Stimulated activated effector memory CD8-positive, alpha-beta T cell treated with anti-CD3 and anti-CD28 coated beads, Interleukin-12 subunit alpha, Interleukin-12 subunit beta, amount 100 ng/mL, for 72 hours (primary cell): ENCODE measurements at regions not wholly inside any gene's neighbourhood (a gene's known extent, or its start where the extent isn't known, plus 50 kb on each side); places are given as distances from the start of the nearest gene placed in this dataset.

Source experiments
- ATAC-seq: fragments of 150-1000 bp; cut with Tn5 transposase; 2 replicates; pipeline ENCODE4 v1.10.0; 2021
- DNase-seq, 2 donors: peaks; one replicate each; pipeline ENCODE4 v3.0.0; 2021 to 2022; ENCODE audit warnings: low spot score in 2 of 2
- H3K27ac Mint-ChIP-seq: one replicate; pipeline ENCODE4 v1.8.0; 2022; ENCODE audit warnings: mild to moderate bottlenecking, mixed read lengths
- H3K36me3 Mint-ChIP-seq: one replicate; pipeline ENCODE4 v1.8.0; 2022; ENCODE audit warnings: mild to moderate bottlenecking, mixed read lengths
- H3K4me1 Mint-ChIP-seq: one replicate; pipeline ENCODE4 v1.8.0; 2022; ENCODE audit warnings: mixed read lengths
- H3K4me3 Mint-ChIP-seq: one replicate; pipeline ENCODE4 v1.8.0; 2022; ENCODE audit warnings: mild to moderate bottlenecking, mixed read lengths
- H3K9me3 Mint-ChIP-seq: one replicate; pipeline ENCODE4 v1.8.0; 2022; ENCODE audit warnings: mixed read lengths

DNA sequence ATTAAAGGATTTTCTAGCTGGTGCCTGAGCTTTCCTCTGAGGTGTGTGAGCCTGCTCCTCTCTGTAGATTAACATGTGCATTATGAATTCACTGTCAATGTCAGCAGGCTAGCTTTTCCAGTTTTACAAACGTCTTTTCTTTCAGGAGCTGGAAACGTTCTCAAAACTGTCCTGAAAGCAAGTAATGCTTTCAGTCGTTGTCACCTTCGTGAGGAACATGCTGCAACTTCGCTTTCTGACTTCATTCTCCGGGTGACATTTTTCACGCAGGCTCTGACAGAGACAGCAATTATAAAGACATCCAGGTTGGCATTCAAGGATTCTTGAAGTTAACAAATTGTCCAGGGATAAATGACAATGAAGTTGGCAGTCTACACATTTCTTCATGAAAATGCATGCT lies 671.5 kb downstream of the DHX35 start:
- ATAC-seq (no peak), DNase-seq (no peak)
- peaks cover 2% of the 10 kb centered on the region for H3K9me3 Mint-ChIP-seq
- no peaks in the 10 kb centered on the region for H3K4me1 Mint-ChIP-seq
- no peak overlapping the region for H3K27ac Mint-ChIP-seq
- H3K36me3 Mint-ChIP-seq: no peaks in the 10 kb centered on the region
- no peak overlapping the region for H3K4me3 Mint-ChIP-seq

DNA sequence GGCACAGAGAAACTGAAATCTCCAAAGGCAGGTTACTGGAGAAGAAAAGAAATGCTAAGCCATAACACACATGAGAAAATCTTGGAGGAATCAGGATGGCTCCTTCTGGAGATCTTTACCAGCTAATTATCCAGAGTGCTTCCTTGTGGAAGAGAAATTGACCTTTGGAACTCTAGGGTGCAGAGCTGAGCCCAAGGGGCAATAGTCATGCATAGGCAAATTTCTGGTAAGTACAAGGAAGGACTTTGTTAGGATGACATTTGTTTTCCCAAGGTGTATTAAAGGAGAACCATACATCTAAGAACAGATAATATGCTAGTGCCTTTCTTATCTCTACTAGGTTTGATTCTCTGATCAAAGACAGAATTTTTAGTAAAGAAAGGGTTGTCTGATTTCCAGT lies 670.6 kb downstream of the DHX35 start:
- Mint-ChIP-seq H3K4me3 (no peak overlapping the region), H3K4me1 (no peaks in the 10 kb centered on the region), H3K27ac (no peak overlapping the region), H3K36me3 (no peaks in the 10 kb centered on the region), H3K9me3 (peaks cover 2% of the 10 kb centered on the region)
- no peak for ATAC-seq
- no peak for DNase-seq

DNA sequence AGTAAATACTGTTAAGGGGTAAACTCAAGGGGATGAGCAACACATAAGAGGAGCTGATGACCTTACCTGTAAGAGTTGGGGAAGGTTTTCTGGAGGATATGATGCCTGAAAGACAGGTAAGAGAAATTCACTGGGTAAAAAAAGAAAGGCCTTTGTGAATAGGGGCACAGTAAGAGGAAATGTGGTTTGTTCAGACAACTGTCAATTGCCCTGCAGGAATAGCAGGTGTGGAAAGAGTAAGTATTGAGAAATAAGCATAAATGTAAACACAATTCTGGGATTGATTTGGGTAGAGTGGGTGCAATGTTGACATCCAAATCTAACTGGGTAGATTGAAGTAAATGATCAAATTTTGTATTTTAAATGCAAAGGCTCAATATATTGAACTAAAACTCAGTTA lies 670.0 kb downstream of the DHX35 start:
- Mint-ChIP-seq H3K9me3 (peaks cover 2% of the 10 kb centered on the region), H3K36me3 (no peaks in the 10 kb centered on the region), H3K4me1 (no peaks in the 10 kb centered on the region), H3K27ac (no peak overlapping the region), H3K4me3 (no peak overlapping the region)
- ATAC-seq: no peak
- no peak for DNase-seq

DNA sequence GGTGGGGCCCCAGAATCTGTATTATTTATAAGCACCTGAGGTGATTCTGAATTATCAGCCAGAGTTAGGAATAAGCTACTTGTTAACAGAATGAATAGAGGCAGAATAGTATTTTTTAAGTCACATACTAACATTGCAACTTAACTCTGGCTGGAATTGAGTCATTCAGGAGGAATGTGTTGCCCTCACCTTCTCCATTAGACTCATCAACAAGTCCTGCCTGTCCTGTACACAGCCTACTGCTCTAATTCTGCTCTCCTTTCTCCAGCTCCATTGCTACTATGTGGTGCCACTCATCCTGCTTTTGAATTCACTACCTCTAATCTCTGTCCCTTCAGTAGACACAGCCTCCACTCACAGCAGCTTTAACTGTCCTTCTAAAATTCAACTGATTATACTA lies 669.4 kb downstream of the DHX35 start:
- no peaks in the 10 kb centered on the region for H3K4me1 Mint-ChIP-seq
- ATAC-seq (no peak), DNase-seq (no peak)
- no peaks in the 10 kb centered on the region for H3K36me3 Mint-ChIP-seq
- H3K4me3 Mint-ChIP-seq: no peak overlapping the region
- no peak overlapping the region for H3K27ac Mint-ChIP-seq
- peaks cover 2% of the 10 kb centered on the region for H3K9me3 Mint-ChIP-seq

DNA sequence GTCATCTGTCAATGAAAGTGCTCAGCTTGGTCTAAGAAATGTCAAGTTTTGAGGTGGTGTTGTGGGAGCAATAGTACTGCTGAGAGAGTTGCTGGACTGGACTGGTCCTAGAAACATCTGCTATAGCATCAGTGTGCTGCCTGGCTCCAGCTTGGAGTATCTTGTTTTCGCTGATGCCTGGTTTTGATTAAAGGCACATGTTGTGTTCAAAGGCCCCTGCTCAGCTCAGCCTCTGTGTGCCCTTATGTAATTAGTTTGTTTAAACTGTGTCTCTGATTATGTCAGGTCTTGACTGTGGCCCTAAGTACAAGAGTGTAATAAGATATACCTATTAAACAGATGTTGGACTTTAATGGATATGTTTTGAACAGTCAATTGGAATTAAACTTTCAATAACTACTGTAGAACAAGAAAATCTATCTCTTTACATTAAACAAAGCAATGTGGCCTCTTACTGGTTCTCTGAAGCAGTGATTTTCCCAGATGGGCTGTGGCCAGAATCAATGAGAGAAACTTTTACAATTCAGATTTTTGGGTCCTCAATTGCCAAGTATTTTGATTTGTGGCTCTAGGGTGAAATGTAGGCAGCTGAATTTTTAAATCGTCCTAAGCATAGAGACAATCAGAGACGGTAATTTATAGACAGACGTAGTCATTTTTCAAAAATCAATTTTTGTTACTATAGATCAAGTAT lies 668.2 kb downstream of the DHX35 start:
- Mint-ChIP-seq H3K4me1 (no peaks in the 10 kb centered on the region), H3K27ac (no peak overlapping the region), H3K36me3 (no peaks in the 10 kb centered on the region), H3K4me3 (no peak overlapping the region), H3K9me3 (peaks cover 2% of the 10 kb centered on the region)
- no peak for DNase-seq
- ATAC-seq: no peak

DNA sequence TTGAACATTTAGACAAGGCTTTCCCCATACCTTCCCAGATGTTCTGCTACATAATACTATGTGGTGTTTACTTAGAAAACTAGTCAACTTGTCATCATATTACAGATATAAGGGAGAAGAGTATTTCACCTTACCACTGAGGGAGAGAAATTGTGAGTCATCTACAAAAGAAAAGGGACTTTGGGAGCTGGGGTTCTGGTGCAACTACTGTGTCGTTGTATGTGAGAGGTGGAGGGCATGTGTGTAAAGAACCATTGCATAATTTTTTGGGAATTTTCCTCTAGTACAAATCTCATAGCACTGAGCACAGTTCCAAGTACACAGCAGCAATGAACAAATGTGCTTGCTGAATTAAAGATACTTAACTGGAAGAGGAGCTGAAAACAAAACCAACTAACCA lies 665.6 kb downstream of the DHX35 start:
- Mint-ChIP-seq H3K9me3 (no peaks in the 10 kb centered on the region), H3K27ac (no peak overlapping the region), H3K36me3 (no peaks in the 10 kb centered on the region), H3K4me3 (no peak overlapping the region), H3K4me1 (no peaks in the 10 kb centered on the region)
- ATAC-seq (no peak), DNase-seq (no peak)

DNA sequence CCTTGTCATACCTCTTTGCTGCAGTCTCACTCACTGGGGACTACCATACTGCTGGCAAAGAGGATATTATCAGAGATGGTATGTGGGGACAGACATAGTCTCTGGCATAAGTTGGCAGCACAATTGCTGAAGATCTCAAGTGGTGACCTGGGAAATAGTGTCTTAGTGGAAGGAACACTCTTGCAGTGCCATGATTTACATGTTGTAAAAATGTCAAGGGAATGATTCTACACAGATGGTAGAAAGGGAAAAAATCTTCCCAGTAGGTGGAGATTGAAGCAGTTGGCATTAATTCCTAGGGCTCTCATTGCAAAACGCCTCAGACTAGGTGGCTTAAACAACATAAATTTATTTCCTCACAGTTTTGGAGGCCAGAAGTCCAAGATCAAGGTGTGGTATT lies 662.2 kb downstream of the DHX35 start:
- Mint-ChIP-seq H3K9me3 (no peaks in the 10 kb centered on the region), H3K27ac (no peak overlapping the region), H3K4me3 (no peak overlapping the region), H3K36me3 (no peaks in the 10 kb centered on the region), H3K4me1 (no peaks in the 10 kb centered on the region)
- DNase-seq (no peak), ATAC-seq (no peak)

DNA sequence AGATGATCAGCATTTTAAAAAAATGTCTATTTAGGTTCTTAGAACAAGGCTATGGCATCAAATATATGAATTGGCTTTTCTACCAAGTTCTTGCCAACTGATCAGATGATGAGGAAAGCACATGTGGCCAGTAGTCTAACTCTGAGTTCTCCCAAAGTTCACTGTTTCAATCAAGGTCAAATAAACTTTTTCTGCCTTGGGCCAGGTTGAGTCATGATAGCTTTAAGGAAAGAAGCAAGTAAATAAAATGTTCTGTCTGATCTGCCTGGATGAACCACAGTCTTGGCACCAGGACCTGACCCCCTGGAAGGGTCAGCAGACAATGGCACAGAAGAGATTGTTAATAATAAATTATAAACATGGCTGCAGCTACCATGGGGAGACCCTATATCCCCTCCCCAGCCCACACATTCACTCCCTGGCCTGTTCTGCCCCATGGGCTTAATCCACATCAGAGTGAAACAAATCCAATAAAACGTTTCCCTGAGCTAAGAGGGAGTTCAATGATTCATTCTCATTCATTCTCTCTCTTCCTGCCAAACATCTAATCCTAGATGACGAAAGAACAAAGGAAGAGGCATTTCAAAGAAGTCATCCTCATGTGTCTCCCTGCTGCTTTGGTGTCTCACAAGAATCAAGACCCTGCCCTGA lies 661.6 kb downstream of the DHX35 start:
- Mint-ChIP-seq H3K9me3 (no peaks in the 10 kb centered on the region), H3K36me3 (no peaks in the 10 kb centered on the region), H3K4me1 (no peaks in the 10 kb centered on the region), H3K27ac (no peak overlapping the region), H3K4me3 (no peak overlapping the region)
- ATAC-seq: no peak
- DNase-seq: no peak

DNA sequence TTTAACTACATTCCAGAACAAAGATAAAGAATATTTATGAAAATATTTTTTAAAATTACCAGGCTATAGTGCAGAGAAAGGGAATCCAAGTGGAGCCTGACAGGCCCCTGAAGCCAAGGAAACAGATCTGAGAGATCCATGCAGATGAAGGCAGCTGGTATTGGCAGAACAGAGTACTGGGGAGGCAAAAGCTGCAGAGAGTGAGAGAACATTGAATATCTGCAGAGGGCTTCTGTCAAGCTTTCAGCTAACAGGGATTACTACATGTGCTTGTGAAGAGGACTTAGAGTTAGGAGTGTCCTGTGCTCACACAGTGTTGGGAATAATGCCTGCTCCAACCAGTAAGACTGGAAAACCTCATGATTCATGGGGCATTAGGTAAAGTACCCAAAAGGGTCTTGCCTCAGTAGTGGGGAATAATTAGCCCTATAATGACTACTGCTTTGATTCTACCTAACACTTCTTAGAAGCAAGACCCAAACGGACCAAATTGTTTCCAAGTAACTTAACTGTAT lies 657.2 kb downstream of the DHX35 start:
- Mint-ChIP-seq H3K4me3 (no peak overlapping the region), H3K27ac (no peak overlapping the region), H3K9me3 (no peaks in the 10 kb centered on the region), H3K4me1 (no peaks in the 10 kb centered on the region), H3K36me3 (no peaks in the 10 kb centered on the region)
- no peak for ATAC-seq
- DNase-seq: no peak

DNA sequence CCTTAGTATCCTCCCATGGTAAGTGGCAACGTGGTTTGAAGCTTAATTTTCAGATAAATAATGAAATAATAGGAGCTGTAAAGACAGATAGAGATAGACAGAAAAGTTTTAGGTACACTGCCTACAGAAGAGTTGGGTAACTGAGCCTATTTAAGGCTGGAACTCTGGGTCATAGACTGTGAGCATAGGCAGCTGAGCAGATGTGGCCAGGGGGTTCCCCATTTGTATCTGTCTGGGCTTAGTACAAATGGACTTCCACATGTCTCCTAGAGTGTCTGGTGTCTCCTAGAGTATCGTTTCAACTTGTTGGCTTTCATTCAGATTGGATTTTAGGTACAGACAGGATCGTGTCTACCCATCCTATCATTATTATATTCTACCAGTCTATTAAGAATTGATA lies 649.8 kb downstream of the DHX35 start:
- Mint-ChIP-seq H3K4me1 (no peaks in the 10 kb centered on the region), H3K9me3 (peaks cover 10% of the 10 kb centered on the region), H3K27ac (no peak overlapping the region), H3K36me3 (no peaks in the 10 kb centered on the region), H3K4me3 (no peak overlapping the region)
- DNase-seq: no peak
- ATAC-seq: no peak

DNA sequence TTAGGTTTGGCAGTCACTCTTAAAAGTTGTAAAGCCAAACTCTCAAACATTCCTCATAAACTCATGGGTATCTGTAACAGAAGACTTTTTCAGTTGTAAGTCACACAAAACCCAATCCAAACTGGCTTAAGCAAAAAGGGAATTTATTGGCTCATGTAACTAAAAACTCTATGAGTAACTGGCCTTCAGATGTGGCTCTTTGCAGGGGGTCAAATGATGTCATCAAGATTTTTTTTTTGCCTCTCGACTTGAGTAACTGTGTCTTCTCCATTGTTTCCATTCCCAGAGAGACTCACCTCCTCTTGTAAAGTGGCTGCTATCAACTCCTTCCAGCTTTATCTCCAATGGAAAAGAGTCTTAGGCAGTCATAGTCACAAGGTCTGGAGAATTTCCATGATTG lies 645.0 kb downstream of the DHX35 start:
- Mint-ChIP-seq H3K36me3 (no peaks in the 10 kb centered on the region), H3K27ac (no peak overlapping the region), H3K4me3 (no peak overlapping the region), H3K4me1 (no peaks in the 10 kb centered on the region), H3K9me3 (peaks cover 9% of the 10 kb centered on the region)
- no peak for ATAC-seq
- DNase-seq: no peak

DNA sequence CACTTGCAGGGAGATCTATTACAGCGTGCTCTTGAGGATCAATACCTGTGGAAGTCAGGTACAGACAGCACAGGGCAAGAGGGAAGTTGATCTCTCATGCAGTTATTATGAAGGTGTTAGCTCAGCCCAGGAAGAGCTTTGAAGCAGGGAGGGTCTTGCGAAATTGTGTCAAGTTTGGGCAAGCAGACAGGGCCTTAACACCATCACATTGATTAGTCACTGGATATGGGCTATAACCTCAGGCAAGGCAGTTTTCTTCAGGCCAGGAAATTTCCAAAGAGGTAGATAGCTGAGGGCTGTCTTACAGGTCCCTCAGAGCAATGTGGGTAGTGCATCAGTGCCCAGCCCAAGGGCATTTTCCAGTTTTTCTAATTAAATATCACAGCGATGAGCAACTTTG lies 643.8 kb downstream of the DHX35 start:
- no peak for ATAC-seq
- no peak overlapping the region for H3K27ac Mint-ChIP-seq
- H3K36me3 Mint-ChIP-seq: no peaks in the 10 kb centered on the region
- no peak for DNase-seq
- H3K9me3 Mint-ChIP-seq: peaks cover 7% of the 10 kb centered on the region
- H3K4me1 Mint-ChIP-seq: no peaks in the 10 kb centered on the region
- no peak overlapping the region for H3K4me3 Mint-ChIP-seq

DNA sequence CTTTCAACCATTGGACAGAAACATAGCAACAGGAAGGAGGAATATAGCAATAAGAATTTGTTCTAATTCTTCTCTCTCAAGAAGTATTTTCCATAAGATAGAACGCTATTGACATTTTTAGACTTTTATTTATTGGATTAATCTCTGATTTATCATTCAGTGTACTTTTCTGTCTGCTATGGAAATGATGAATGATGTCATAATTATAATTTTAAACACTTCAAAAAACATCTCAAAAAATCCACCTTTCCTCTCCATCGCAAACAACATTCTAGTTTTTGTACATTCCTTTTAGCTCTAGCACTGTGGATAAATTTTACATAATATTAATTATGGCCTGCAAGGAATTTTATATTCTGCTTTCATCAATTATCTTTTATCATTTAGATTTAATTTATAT lies 643.2 kb downstream of the DHX35 start:
- ATAC-seq (no peak), DNase-seq (no peak)
- Mint-ChIP-seq H3K4me1 (no peaks in the 10 kb centered on the region), H3K36me3 (no peaks in the 10 kb centered on the region), H3K27ac (no peak overlapping the region), H3K4me3 (no peak overlapping the region), H3K9me3 (peaks cover 7% of the 10 kb centered on the region)

DNA sequence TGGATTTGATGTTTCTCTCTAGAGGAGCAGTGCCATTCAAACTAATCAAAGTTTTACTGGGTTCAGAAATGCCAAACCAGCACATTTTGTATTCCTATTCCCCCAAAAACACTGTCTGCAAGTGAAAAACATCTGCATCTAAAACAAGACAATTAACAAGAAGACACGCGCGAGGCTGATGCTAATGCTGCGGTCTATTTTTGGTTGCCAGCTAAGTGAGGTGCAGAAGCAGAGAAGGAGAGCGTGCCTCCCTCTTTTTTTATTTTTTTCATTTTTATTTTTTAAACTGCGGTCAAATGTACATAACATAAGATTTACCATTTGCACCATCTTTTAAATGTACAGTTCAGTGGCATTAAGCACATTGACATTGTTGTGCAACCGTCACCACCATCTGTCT lies 641.1 kb downstream of the DHX35 start:
- Mint-ChIP-seq H3K9me3 (peaks cover 14% of the 10 kb centered on the region), H3K4me1 (no peaks in the 10 kb centered on the region), H3K27ac (no peak overlapping the region), H3K36me3 (no peaks in the 10 kb centered on the region), H3K4me3 (no peak overlapping the region)
- DNase-seq: no peak
- no peak for ATAC-seq

DNA sequence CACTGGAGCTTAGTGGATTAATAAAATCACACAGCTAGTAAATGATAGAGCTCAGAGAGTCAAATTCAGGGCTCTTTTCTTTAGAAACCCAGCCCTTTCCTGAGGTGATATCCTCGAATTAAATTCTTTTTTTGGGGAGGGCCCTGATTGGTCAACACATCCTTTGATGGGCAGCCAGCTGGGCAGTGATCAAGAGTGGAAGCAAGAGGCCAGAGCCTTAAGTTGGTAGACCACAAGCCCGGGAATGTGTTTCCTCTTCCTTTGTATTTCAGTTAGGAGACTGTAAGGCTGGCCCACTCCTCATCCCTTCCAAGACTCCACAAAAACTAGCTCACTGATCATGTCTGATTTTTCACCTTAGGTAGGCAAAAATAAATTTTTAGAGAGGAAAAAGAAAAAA lies 640.5 kb downstream of the DHX35 start:
- Mint-ChIP-seq H3K4me3 (no peak overlapping the region), H3K36me3 (no peaks in the 10 kb centered on the region), H3K9me3 (peaks cover 13% of the 10 kb centered on the region), H3K27ac (no peak overlapping the region), H3K4me1 (no peaks in the 10 kb centered on the region)
- no peak for ATAC-seq
- no peak for DNase-seq

DNA sequence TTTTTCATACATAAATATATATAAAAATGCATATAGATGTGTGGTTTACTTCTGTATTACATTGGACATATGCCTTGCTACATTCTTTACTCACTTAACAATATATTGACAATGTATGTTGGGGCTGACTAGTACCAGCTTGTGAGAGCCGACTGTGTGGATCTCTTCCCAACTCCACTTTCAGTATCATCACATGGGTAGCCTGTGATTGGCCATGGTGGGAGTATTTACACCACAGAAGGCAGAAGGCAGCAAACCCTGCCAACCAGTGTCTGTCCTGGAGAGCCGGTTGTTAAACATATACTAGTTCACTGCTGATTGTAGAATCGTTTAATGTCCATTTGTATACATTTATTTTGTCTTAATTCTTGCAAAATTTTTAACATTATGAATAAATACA lies 638.7 kb downstream of the DHX35 start:
- H3K9me3 Mint-ChIP-seq: peaks cover 13% of the 10 kb centered on the region
- no peak for ATAC-seq
- no peak overlapping the region for H3K27ac Mint-ChIP-seq
- no peak for DNase-seq
- H3K4me1 Mint-ChIP-seq: no peaks in the 10 kb centered on the region
- no peaks in the 10 kb centered on the region for H3K36me3 Mint-ChIP-seq
- no peak overlapping the region for H3K4me3 Mint-ChIP-seq
